ENCODE measurements at regions not wholly inside any gene's neighbourhood (a gene's known extent, or its start where the extent isn't known, plus 50 kb on each side); places are given as distances from the start of the nearest gene placed in this dataset.

GRCh38 chr14:82595466-82595865 lies 1061.8 kb upstream of the SEL1L start:
- no peak for TF ChIP-seq FOXP2 (optimal IDR thresholded peaks at IDR 0.05; ENCODE audit: borderline replicate concordance, extremely low read depth, extremely low read length, insufficient read depth)
- no peak for TF ChIP-seq REST (IDR thresholded peaks at IDR 0.05; ENCODE audit: insufficient read depth in 1 of 2, low read depth in 2 of 2, low read length in 2 of 2)
- TF ChIP-seq SIN3A (IDR thresholded peaks at IDR 0.05; ENCODE audit: borderline replicate concordance, insufficient read depth, low read length): no peak
- no peak for TF ChIP-seq TAF1 (IDR thresholded peaks at IDR 0.05; ENCODE audit: borderline replicate concordance, insufficient read depth, low read length)

GRCh38 chr14:82602794-82603193 lies 1069.1 kb upstream of the SEL1L start:
- no peak for TF ChIP-seq TAF1 (IDR thresholded peaks at IDR 0.05; ENCODE audit: borderline replicate concordance, insufficient read depth, low read length)

- TF ChIP-seq POLR2AphosphoS5 (IDR thresholded peaks at IDR 0.05; ENCODE audit: low read depth, low read length) (no peak), TAF1 (IDR thresholded peaks at IDR 0.05; ENCODE audit: borderline replicate concordance, insufficient read depth, low read length) (no peak), FOXP2 (optimal IDR thresholded peaks at IDR 0.05; ENCODE audit: borderline replicate concordance, extremely low read depth, extremely low read length, insufficient read depth) (no peak), SIN3A (IDR thresholded peaks at IDR 0.05; ENCODE audit: borderline replicate concordance, insufficient read depth, low read length) (no peak), REST (IDR thresholded peaks at IDR 0.05; ENCODE audit: insufficient read depth in 1 of 2, low read depth in 2 of 2, low read length in 2 of 2) (no peak)
Measured at GRCh38 chr14:82604819-82605218, 1071.2 kb upstream of the SEL1L start.

- TF ChIP-seq FOXP2 (optimal IDR thresholded peaks at IDR 0.05; ENCODE audit: borderline replicate concordance, extremely low read depth, extremely low read length, insufficient read depth) (no peak), REST (IDR thresholded peaks at IDR 0.05; ENCODE audit: insufficient read depth in 1 of 2, low read depth in 2 of 2, low read length in 2 of 2) (no peak), SIN3A (IDR thresholded peaks at IDR 0.05; ENCODE audit: borderline replicate concordance, insufficient read depth, low read length) (no peak), TAF1 (IDR thresholded peaks at IDR 0.05; ENCODE audit: borderline replicate concordance, insufficient read depth, low read length) (no peak), POLR2AphosphoS5 (IDR thresholded peaks at IDR 0.05; ENCODE audit: low read depth, low read length) (no peak)
Measured at GRCh38 chr14:82621881-82622450, 1088.3 kb upstream of the SEL1L start.

- TF ChIP-seq FOXP2 (optimal IDR thresholded peaks at IDR 0.05; ENCODE audit: borderline replicate concordance, extremely low read depth, extremely low read length, insufficient read depth) (no peak), TAF1 (IDR thresholded peaks at IDR 0.05; ENCODE audit: borderline replicate concordance, insufficient read depth, low read length) (no peak), SIN3A (IDR thresholded peaks at IDR 0.05; ENCODE audit: borderline replicate concordance, insufficient read depth, low read length) (no peak), REST (IDR thresholded peaks at IDR 0.05; ENCODE audit: insufficient read depth in 1 of 2, low read depth in 2 of 2, low read length in 2 of 2) (no peak), POLR2AphosphoS5 (IDR thresholded peaks at IDR 0.05; ENCODE audit: low read depth, low read length) (no peak)
Measured at GRCh38 chr14:82626156-82627066, 1092.8 kb upstream of the SEL1L start.
